T-helper 1 cell treated with Interleukin-12 subunit alpha and Interleukin-12 subunit beta and Interleukin-4 antibody, amounts not matched to agents 30 μg/mL and 1 μg/mL, for 36 hours (primary cell): ENCODE measurements at regions not wholly inside any gene's neighbourhood (a gene's known extent, or its start where the extent isn't known, plus 50 kb on each side); places are given as distances from the start of the nearest gene placed in this dataset.

Source experiments
- H3K27ac Mint-ChIP-seq: one replicate; pipeline ENCODE4 v1.8.0; 2021; ENCODE audit warnings: mild to moderate bottlenecking, mixed read lengths
- H3K27me3 Mint-ChIP-seq: one replicate; pipeline ENCODE4 v1.8.0; 2021; ENCODE audit warnings: low read depth, mixed read lengths
- H3K36me3 Mint-ChIP-seq: one replicate; pipeline ENCODE4 v1.8.0; 2021; ENCODE audit warnings: low read depth, mixed read lengths
- H3K4me1 Mint-ChIP-seq: one replicate; pipeline ENCODE4 v1.8.0; 2021; ENCODE audit warnings: low read depth, mixed read lengths
- H3K4me3 Mint-ChIP-seq: one replicate; pipeline ENCODE4 v1.8.0; 2021; ENCODE audit warnings: mild to moderate bottlenecking, moderate library complexity, mixed read lengths
- H3K9me3 Mint-ChIP-seq: one replicate; pipeline ENCODE4 v1.8.0; 2021; ENCODE audit warnings: mixed read lengths

- H3K36me3 Mint-ChIP-seq, result no peaks in the 10 kb centered on the region
- no peaks in the 10 kb centered on the region for H3K27me3 Mint-ChIP-seq
- no peak overlapping the region for H3K4me3 Mint-ChIP-seq
- H3K4me1 Mint-ChIP-seq, result peaks cover 4% of the 10 kb centered on the region
- H3K27ac Mint-ChIP-seq, result no peak overlapping the region
- no peaks in the 10 kb centered on the region for H3K9me3 Mint-ChIP-seq
Measured at GRCh38 chr11:103683576-103683975, 352.9 kb upstream of the DDI1 start.

GRCh38 chr11:103688924-103689323, 347.5 kb upstream of the DDI1 start:
- H3K9me3 Mint-ChIP-seq, result no peaks in the 10 kb centered on the region
- H3K27me3 Mint-ChIP-seq, result no peaks in the 10 kb centered on the region
- no peaks in the 10 kb centered on the region for H3K4me1 Mint-ChIP-seq
- no peak overlapping the region for H3K27ac Mint-ChIP-seq
- H3K4me3 Mint-ChIP-seq, result no peak overlapping the region
- H3K36me3 Mint-ChIP-seq, result no peaks in the 10 kb centered on the region

- Mint-ChIP-seq H3K27ac (no peak overlapping the region), H3K4me3 (no peak overlapping the region), H3K9me3 (no peaks in the 10 kb centered on the region), H3K36me3 (no peaks in the 10 kb centered on the region), H3K4me1 (no peaks in the 10 kb centered on the region), H3K27me3 (no peaks in the 10 kb centered on the region)
Measured at GRCh38 chr11:103690356-103690755, 346.1 kb upstream of the DDI1 start.

- Mint-ChIP-seq H3K4me3 (no peak overlapping the region), H3K36me3 (no peaks in the 10 kb centered on the region), H3K4me1 (no peaks in the 10 kb centered on the region), H3K27ac (no peak overlapping the region), H3K27me3 (no peaks in the 10 kb centered on the region), H3K9me3 (no peaks in the 10 kb centered on the region)
Measured at GRCh38 chr11:103696123-103696522, 340.3 kb upstream of the DDI1 start.

GRCh38 chr11:103699216-103699615, 337.2 kb upstream of the DDI1 start:
- Mint-ChIP-seq H3K36me3 (no peaks in the 10 kb centered on the region), H3K9me3 (no peaks in the 10 kb centered on the region), H3K27ac (no peak overlapping the region), H3K4me1 (no peaks in the 10 kb centered on the region), H3K4me3 (no peak overlapping the region), H3K27me3 (no peaks in the 10 kb centered on the region)

- H3K27ac Mint-ChIP-seq, result no peak overlapping the region
- H3K4me1 Mint-ChIP-seq, result no peaks in the 10 kb centered on the region
- H3K9me3 Mint-ChIP-seq, result no peaks in the 10 kb centered on the region
- H3K27me3 Mint-ChIP-seq, result no peaks in the 10 kb centered on the region
- H3K4me3 Mint-ChIP-seq, result no peak overlapping the region
- no peaks in the 10 kb centered on the region for H3K36me3 Mint-ChIP-seq
Measured at GRCh38 chr11:103699656-103700055, 336.8 kb upstream of the DDI1 start.

- Mint-ChIP-seq H3K27me3 (no peaks in the 10 kb centered on the region), H3K4me3 (no peak overlapping the region), H3K27ac (no peak overlapping the region), H3K36me3 (no peaks in the 10 kb centered on the region), H3K4me1 (no peaks in the 10 kb centered on the region), H3K9me3 (no peaks in the 10 kb centered on the region)
Measured at GRCh38 chr11:103700622-103701021, 335.8 kb upstream of the DDI1 start.

GRCh38 chr11:103703437-103703836, 333.0 kb upstream of the DDI1 start:
- Mint-ChIP-seq H3K9me3 (no peaks in the 10 kb centered on the region), H3K4me1 (no peaks in the 10 kb centered on the region)

GRCh38 chr11:103703954-103704353, 332.5 kb upstream of the DDI1 start:
- H3K4me3 Mint-ChIP-seq, result no peak overlapping the region
- no peaks in the 10 kb centered on the region for H3K36me3 Mint-ChIP-seq
- no peaks in the 10 kb centered on the region for H3K4me1 Mint-ChIP-seq
- no peaks in the 10 kb centered on the region for H3K27me3 Mint-ChIP-seq
- no peak overlapping the region for H3K27ac Mint-ChIP-seq
- H3K9me3 Mint-ChIP-seq, result no peaks in the 10 kb centered on the region

More at GRCh38 chr11:103703437-103703836, 333.0 kb upstream of the DDI1 start:
- H3K36me3 Mint-ChIP-seq, result no peaks in the 10 kb centered on the region
- H3K27ac Mint-ChIP-seq, result no peak overlapping the region
- H3K4me3 Mint-ChIP-seq, result no peak overlapping the region
- H3K27me3 Mint-ChIP-seq, result no peaks in the 10 kb centered on the region

GRCh38 chr11:103705642-103706041, 330.8 kb upstream of the DDI1 start:
- Mint-ChIP-seq H3K4me3 (no peak overlapping the region), H3K27ac (no peak overlapping the region), H3K9me3 (no peaks in the 10 kb centered on the region), H3K36me3 (no peaks in the 10 kb centered on the region), H3K27me3 (no peaks in the 10 kb centered on the region), H3K4me1 (no peaks in the 10 kb centered on the region)

GRCh38 chr11:103709371-103709770, 327.1 kb upstream of the DDI1 start:
- H3K36me3 Mint-ChIP-seq, result no peaks in the 10 kb centered on the region
- no peaks in the 10 kb centered on the region for H3K27me3 Mint-ChIP-seq
- no peak overlapping the region for H3K27ac Mint-ChIP-seq
- H3K4me1 Mint-ChIP-seq, result no peaks in the 10 kb centered on the region
- H3K9me3 Mint-ChIP-seq, result no peaks in the 10 kb centered on the region
- H3K4me3 Mint-ChIP-seq, result no peak overlapping the region

GRCh38 chr11:103714246-103714645, 322.2 kb upstream of the DDI1 start:
- Mint-ChIP-seq H3K4me3 (no peak overlapping the region), H3K27ac (no peak overlapping the region), H3K27me3 (no peaks in the 10 kb centered on the region), H3K9me3 (no peaks in the 10 kb centered on the region), H3K36me3 (no peaks in the 10 kb centered on the region), H3K4me1 (no peaks in the 10 kb centered on the region)

GRCh38 chr11:103716363-103716762, 320.1 kb upstream of the DDI1 start:
- H3K4me3 Mint-ChIP-seq, result no peak overlapping the region
- no peaks in the 10 kb centered on the region for H3K4me1 Mint-ChIP-seq
- no peaks in the 10 kb centered on the region for H3K9me3 Mint-ChIP-seq
- no peak overlapping the region for H3K27ac Mint-ChIP-seq
- H3K27me3 Mint-ChIP-seq, result no peaks in the 10 kb centered on the region
- H3K36me3 Mint-ChIP-seq, result no peaks in the 10 kb centered on the region

- H3K9me3 Mint-ChIP-seq, result no peaks in the 10 kb centered on the region
- no peaks in the 10 kb centered on the region for H3K4me1 Mint-ChIP-seq
- H3K27me3 Mint-ChIP-seq, result no peaks in the 10 kb centered on the region
- H3K4me3 Mint-ChIP-seq, result no peak overlapping the region
- no peak overlapping the region for H3K27ac Mint-ChIP-seq
- no peaks in the 10 kb centered on the region for H3K36me3 Mint-ChIP-seq
Measured at GRCh38 chr11:103727262-103727661, 309.2 kb upstream of the DDI1 start.

GRCh38 chr11:103729617-103730016, 306.8 kb upstream of the DDI1 start:
- Mint-ChIP-seq H3K4me3 (no peak overlapping the region), H3K27me3 (no peaks in the 10 kb centered on the region), H3K27ac (no peak overlapping the region), H3K9me3 (no peaks in the 10 kb centered on the region), H3K4me1 (no peaks in the 10 kb centered on the region), H3K36me3 (no peaks in the 10 kb centered on the region)
